Iris pigment epithelial cell (primary cell): ENCODE measurements at regions not wholly inside any gene's neighbourhood (a gene's known extent, or its start where the extent isn't known, plus 50 kb on each side); places are given as distances from the start of the nearest gene placed in this dataset.

Experiments
- DNase-seq: peaks from one replicate; pipeline ENCODE4 v3.0.0-alpha.2; 2011; ENCODE audit warnings: low read depth

DNA sequence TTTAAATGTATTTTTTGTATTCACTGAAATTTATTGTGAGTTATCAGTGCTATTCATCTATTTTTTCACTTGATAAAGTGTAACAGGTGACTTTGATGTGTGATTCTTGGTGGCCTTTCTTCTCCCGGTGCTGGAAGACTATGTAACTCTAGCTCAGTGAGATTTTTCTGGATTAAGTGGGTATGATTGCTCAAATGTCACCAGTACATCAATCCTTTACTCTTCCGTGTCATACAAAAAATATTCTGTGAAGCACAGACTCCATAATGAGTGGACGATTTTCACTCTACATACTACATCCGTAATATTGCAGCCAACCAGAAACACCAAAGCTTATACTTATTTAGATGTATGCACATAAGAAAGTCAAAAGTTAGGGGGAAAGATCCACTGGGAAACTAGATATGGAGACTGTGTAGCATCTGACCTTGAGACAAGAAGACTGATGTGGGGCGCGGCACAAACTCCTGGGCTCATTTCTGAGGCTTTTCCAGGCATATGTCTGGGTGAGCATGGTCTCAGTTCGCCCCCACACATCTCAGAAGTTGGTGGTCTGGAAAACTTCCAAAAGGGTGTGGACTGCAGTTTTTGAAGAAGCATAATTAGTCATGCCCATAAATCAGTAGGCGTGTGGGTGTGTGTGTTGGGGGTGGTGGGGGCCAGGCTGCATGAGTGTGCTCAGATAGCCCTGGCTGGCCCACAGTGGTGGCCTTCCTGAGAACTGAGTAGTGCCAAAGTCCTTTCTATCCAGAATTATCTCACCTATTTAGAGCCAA, 53.9 kb upstream of the TENM3 start:
- DNase-seq: peak; percentile 90

DNA sequence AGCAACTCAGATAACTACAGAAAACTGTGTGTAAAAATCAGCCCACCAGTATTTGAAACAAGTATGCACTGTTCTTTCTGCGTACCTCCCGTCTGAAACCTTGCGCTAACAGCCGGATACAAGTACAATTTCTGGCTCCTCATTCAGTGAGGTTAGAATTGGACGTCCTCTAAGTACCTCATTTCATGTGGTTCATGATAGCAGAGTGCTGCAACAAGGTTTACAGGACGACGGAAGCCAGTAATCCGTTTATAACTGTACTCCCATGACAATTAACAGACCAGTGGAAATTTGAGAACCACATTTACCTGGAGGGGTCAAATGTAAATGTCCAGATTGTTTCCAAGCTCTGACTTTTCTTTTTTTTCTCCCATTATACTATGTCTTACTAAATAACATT, 52.9 kb upstream of the TENM3 start:
- no peak for DNase-seq

DNA sequence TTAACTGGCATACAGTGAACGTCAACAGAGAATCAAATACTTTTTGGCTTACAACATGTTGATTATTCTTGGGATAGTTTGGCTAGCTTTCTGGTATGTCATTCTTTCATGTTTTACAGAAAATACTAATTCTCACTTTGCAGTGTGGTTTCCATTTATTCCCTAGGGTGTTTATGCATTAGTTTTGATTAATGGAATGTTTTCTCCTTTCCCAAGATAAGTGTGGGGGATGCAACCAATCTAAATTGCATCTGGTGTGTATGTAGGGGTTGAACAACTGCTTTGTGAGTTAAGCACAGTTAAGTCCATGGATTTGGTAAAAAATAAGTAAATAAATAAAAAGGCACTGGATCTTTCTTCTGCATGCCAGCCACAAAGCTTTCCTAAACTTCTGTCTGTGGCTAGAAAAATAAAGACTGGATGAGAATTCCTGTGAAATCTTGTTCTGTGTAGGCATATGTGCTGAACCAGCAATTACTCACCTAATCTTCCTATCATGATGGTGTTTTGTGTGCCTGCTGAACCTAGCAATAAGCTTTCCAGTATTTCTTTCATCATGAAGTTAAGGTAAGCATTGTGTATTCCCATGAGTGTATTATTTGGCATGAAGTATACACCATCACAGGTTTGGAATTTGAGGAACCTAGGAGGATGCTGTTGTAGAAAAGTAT, 50.6 kb upstream of the TENM3 start:
- peak; percentile 65 for DNase-seq

DNA sequence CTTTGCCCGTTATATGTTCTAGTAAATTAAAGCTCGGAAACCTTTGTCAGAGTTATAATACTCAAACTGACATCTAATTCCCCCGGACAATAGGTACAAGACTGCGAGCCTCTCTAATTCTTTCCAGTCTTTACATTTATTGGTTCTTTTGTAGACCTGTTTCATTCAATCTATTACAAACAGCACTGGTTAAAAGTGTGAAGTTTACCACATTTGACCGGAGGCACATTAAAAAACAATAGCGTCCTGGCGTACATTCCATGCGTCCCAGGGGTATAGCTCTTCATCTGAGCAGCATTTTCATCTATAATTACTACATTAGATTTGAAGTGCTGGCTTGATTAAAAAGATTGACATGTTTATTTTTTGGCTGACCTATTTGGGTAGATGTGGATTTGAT, 49.9 kb upstream of the TENM3 start:
- no peak for DNase-seq
